Hypothalamus (tissue), 51 donors: ENCODE measurements at regions not wholly inside any gene's neighbourhood (a gene's known extent, or its start where the extent isn't known, plus 50 kb on each side); places are given as distances from the start of the nearest gene placed in this dataset.
"Not testable (repeated sequence)": the region's sequence is repeated elsewhere in the genome, so short reads cannot be mapped to it uniquely, and the experiment has no call there.

Source experiments
- DNase-seq, 51 donors: peaks; one replicate each; lab custom pipeline; 2025; lab: John Stamatoyannopoulos, UW

DNA sequence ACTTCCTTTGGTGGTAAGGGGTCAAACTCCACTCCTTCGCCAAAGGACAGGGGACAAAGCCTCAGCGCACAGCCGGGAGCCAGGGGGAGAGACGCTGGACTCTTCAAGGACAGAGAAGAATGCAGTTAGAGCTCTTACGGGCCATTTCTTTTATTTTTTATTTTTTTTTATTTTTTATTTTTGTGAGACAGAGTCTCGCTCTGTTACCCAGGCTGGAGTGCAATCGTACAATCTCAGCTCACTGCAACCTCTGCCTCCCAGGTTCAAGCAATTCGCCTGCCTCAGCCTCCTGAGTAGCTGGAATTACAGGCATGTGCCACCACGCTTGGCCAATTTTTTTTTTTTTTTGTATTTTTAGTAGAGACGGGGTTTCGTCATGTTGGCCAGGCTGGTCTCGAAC, 93.2 kb upstream of the RPH3AL start, which contains the start of gene RFLNB:
Gene RFLNB (minus strand): TSS at position 101 of the 400 bp plus-strand sequence.
- not testable (repeated sequence) for DNase-seq

DNA sequence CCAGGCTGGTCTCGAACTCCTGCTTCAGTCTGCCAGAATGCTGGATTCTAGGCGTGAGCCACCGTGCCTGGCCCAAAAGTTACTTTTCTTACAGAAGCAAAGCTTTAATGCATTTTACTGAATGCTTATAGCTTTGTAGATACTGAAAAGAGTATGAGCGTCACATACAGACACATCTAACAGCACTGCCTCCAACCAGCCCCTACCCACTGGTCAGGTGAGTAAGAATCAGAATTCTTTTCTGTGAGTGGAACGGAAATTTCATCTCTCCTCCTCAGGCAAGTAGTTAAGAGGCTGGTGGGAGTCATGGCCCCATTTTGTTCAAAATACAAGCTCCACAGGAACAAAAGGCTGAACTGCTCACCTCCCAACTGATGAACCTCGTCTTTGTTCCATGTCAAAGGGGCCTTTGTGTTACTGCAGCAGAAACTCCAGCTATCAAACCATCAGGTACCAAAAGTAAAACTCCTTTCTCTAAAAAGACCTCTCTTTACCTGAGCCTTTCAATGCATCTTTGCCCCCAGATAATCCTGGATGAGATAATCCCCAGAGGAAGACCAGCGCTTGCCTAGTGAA, 92.4 kb upstream of the RPH3AL start:
- DNase-seq: no peak

DNA sequence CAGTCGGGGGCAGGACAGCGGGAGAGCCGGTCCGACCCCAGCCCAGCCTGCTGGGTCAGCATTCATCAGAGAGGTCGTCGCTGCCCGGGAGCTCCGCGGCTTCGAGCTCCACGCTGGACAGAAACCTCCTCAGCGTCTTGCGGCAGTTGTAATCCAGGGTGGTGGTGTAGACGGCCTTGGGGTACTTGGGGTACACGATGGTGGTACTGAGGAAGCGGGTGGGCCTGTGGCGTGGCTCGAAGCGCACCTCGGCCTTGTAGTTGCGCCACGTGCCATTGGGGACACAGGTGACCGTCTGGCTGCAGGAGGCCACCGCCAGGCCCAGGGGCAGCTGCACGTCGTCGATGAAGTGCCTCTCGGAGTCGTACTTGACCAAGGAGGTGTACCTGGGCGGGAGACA, 90.5 kb upstream of the RPH3AL start:
- no peak for DNase-seq

DNA sequence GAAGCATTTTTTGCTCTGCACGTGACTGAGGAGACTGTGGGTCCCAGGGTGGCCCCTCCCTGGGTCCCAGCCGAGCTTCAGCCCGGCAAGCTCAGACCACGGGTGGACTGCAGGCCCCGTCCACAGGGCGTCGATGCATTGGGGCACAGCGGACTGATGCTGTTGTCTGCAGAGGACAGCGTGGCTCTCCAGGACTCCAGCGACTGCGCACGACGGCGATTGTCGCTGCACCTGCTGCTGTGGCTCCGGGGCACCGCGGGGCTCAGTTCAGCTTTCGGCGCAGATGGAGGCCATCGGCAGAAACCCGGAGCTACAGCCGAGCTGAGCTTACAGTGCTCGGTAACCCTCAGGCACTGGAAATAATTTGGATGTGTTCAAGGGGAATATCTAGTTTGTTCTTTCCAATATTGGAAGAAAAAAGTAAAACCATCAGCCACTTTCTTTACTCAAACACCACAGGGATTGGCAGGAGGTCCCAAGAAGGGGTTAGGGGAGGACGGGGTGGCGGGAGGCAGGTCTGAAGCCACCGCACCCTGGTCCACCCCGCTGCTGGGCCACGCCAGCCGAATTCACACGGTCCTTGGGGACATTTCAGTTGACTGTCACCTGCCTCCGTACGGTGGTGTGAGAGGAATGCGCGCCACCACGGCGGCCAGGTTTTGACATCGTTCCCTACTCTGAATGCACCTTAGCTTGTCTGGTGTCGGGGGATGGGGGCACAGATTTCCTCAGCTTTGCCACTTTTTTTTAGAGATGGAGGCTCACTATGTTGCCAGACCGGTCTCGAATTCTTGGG, 88.7 kb upstream of the RPH3AL start:
- no peak for DNase-seq

DNA sequence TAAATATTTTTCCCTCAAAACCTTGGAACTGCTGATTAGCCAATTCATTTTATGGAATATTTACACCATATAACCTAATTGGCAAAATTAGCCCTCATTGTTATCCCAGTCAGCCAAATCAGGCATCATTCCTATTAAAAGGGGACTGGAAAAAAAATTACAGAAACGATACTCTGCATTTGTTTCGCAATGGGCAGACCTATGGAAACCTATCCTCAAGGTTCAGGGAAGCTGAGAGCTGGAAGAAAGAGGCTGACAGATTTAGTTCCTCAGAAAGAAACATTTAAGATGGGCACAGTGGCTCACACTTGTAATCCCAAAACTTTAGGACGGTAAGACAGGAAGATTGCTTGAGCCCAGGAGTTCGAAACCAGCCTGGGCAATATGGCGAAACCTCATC, 85.6 kb upstream of the RPH3AL start:
- no peak for DNase-seq

DNA sequence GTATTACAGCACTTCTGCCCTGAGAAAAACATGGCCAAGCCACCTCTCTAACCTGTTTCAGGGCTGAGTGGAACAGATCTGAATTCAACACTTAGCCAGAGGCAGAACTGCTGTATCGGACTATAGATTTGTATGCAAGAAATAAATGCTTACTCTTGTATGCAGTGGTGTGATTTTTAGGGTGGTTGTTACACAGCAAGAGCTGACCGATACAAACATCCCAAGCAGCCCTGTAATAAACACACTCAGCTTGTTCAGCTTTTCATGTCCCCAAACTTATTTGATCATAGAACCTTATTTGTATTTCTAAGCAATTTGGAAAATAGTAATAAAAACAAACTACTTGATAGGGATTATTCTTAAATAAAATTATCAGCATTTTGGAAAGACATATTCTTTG, 84.9 kb upstream of the RPH3AL start:
- DNase-seq: no peak

DNA sequence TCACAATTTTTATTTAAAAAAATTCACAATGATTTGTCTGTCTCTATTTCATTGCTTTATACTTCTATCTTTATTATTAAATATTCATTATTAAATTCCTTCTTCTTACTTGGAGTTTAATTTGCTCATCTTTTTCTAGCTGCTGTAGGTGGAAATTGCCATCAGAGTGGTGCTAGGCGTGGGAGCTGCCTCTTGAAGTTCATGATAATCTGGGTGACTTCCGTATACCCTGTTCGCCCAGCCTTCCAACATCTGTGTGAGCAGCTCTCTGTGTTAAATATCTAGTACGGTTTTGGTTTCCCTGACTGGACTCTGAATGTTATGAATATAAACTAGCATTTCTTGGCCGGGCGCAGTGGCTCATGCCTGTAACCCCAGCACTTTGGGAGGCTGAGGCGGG, 84.0 kb upstream of the RPH3AL start:
- DNase-seq: no peak

DNA sequence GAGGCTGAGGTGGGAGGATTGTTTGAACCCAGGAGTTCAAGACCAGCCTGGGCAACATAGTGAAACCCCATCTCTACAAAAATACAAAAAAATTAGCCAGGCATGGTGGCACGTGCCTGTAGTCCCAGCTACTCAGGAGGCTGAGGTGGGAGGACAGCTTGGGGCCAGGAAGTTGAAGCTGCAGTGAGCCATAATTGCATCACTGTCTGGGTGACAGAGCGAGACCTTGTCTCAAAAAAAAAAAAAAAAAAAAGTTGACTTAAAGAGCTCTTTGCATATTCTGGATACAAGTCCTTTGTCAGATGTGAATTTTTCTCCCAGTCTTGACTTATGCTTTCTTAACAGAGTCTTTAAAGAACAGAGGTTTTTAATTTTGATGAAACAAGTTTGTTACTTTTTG, 79.9 kb upstream of the RPH3AL start:
- not testable (repeated sequence) for DNase-seq

DNA sequence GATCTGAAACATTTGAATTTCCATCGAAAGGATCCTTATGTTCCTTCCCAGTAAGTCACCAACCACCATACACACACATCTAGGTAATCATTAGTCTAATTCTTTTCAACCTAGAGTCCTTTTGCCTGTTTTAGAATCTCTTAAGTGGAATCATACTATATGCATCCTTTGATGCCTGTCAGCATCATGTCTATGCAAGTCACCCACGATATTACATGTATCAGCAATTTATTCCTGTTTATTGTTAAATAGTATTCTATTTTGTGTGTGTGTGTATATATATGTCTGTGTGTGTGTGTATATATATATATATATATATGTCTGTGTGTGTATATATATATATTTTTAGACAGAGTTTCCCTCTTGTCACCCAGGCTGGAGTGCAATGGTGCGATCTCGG, 78.9 kb upstream of the RPH3AL start:
- no peak for DNase-seq

DNA sequence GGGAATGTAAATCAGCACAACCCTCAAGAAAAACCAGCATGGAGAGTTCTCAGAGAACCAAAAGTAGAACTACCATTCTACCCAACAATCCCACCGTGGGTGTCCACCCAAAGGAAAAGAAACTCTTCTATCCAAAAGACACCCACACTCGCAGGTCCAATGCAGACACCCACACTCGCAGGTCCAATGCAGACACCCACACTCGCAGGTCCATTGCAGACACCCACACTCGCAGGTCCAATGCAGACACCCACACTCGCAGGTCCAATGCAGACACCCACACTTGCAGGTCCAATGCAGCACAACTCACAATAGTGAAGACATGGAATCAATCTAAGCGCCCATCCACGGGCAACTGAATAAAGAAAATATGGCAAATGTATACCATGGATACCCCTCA, 77.0 kb upstream of the RPH3AL start:
- no peak for DNase-seq

DNA sequence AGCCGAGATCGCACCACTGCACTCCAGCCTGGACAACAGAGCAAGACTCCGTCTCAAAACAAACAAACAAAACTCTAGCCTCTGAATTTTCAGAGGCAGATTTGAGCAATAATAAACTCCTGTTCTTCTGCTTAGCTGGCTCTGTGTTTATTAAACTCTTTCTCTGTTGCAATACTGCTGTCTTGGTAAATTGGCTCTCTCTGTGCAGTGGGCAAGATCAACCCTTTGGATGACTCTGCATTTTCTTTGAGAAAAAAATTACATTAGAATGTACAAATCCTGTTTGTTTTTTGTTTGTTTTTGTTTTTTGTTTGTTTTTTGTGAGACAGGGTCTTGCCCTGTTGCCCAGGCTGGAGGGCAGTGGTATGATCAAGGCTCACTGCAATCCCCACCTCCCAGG, 75.8 kb upstream of the RPH3AL start:
- no peak for DNase-seq

DNA sequence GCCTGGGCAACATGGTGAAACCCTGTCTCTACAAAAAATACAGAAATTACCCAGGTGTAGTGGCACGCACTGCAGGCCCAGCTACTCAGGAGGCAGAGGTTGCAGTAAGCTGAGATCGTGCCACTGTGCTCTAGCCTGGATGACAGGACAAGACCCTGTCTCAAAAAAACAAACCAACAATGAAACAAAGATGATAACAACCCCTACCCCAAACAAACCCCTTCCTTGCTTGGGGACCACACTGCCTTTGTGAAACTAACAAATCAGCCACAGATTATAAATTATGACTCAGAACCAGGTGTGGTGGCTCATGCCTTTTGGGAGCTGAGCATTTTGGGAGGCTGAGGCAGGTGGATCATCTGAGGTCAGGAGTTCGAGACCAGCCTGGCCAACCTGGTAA, 75.3 kb upstream of the RPH3AL start:
- DNase-seq: no peak

DNA sequence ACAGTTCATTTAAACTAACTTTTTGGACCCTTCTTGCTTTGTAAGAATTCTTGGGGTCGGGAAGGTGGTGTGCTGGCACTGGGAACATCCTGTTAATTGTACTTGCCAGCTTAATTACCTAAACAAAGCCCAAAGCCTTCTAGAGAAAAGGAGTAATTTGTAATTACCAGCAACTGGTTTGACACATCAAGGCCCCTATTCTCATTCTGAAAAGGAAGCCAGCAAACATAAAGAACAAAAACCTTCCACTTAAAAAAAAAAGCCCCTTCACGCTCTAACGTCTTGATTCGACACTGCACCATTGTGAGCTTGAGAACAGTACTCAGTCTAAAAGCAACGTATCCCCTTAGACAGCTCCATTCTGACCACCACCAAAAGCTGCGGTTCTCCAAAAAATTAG, 74.7 kb upstream of the RPH3AL start:
- DNase-seq: no peak

DNA sequence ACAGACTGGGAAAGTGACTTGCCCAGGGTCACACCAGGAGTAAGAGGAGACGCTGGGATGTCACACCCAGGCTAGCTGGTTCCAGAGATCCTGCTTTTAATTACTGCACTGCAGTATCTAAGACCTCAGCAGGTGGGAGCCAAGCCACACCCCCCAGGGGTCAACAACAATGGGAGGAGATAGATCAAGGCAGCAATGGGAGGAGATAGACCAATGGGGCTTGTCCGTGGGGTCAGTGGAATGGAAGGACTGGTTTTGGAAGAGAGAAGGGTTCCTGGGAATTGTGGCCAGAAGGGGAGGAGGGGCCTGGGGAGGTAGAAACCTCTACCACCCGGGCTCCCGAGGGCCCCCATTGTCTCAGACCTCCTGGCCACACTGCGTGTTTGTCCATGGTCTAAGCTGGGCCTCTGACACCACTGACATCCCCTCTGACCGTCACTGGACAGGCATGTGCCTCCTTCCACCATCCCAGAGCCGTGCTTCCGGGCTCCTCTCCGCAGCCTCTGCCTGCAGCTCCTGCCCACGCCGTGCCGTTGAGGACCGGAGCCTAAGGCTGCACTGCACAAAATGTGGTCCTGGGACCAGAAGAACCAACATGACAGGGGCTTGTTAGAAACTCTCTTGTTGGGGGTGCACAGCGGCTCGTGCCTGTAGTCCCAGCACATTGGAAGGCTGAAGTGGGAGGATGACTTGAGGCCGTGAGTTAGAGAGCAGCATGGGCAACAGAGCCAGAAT, 69.8 kb upstream of the RPH3AL start:
- DNase-seq: no peak

DNA sequence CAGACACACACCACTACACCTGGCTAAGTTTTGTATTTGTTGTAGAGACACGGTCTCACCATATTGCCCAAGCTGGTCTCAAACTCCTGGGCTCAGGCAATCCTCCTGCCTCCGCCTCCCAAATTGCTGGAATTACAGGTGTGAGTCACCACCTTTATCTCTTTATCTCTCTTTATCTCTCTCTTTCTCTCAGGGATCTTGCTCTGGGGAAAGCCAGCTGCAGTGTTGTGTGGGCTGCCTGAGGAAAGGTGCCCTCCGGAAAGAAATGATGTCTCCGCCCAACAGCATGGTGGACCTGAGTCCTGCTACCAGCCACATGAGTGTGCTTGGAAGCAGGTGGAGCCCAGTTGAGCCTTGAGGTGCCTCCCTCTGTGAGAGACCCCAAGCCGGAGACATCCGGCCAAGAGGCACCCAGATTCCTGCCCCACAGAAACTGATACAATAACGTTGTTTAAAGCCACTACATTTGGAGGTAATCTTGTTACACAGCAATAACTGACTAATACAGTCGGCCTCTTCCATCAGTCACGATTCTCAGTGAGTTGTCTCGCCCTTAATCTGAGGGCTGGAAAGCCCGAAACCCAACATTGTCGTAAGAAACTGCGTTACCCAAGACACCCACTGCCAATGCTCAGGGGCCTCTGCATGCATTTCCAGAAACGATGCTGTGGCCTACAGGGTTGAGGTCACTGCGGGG, 68.0 kb upstream of the RPH3AL start:
- DNase-seq: no peak

DNA sequence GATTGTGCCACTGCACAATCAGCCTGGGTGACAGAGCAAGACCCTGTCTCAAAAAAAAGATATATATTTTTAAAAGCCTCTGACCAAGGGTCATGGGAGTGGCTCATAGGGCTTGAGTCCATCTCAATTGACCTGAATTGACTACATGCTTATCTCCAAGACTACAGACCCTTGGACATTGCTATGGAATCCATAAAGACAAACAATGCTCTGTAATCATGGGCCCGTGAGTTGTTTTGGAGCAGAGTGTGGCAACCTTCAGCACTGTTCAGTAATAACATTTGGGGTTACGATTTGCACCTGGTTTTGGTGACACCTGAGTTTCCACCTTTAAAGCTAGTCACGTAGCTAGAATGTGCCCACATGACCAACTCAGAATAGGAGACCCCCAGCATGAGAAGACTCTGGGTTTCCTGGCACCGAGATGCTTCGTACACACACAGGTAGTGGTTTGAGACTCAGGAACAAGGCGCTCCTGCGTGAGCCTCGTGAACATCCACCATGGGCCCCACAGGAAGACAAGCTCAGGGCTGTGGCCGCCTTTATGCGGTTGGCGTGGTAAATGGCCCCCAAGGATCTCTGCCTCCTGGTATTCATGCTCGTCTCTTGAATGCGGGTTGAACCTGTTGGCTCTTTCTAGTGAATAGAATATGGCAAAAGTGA, 66.6 kb upstream of the RPH3AL start:
- no peak for DNase-seq

DNA sequence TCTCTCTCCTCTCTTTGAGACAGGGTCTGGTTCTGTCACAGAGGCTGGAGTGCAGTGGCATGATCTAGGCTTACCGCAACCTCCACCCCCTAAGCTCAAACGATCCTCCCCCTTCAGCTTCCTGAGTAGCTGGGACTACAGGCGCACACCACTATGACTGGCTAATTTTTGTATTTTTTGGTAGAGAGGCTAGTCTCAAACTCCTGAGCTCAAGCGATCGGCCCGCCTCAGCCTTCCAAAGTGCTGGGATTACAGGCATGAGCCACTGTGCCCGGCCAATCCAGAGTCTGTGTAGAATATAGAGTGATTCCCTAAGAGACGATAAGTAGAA, 65.8 kb upstream of the RPH3AL start:
- no peak for DNase-seq

DNA sequence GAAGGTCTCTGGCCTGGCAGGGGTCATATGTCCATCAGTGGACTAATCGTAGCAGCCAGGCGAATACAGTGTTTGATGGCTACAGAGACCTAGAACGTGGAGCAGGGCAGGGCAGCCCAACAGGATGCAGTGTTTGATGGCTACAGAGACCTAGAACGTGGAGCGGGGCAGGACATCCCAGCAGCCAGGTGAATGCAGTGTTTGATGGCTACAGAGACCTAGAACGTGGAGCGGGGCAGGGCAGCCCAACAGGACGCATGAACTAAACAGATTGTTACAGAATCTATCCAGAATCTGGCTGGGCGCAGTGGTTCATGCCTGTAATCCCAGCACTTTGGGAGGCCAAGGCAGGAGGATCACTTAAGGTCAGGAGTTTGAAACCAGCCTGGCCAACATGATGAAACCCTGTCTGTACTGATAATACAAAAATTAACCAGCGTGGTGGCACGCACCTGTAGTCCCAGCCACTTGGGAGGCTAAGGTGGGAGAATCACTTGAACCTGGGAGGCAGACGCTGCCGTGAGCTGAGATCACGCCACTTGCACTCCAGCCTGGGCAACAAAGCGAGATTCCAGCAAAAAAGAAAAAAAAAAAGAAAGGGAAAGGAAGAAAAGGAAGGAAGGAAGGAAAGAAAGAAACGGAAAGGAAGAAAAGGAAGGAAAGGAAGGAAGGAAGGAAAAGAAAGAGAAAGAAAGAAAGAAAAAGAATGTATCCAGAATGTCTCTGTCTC, 65.2 kb upstream of the RPH3AL start:
- no peak for DNase-seq

DNA sequence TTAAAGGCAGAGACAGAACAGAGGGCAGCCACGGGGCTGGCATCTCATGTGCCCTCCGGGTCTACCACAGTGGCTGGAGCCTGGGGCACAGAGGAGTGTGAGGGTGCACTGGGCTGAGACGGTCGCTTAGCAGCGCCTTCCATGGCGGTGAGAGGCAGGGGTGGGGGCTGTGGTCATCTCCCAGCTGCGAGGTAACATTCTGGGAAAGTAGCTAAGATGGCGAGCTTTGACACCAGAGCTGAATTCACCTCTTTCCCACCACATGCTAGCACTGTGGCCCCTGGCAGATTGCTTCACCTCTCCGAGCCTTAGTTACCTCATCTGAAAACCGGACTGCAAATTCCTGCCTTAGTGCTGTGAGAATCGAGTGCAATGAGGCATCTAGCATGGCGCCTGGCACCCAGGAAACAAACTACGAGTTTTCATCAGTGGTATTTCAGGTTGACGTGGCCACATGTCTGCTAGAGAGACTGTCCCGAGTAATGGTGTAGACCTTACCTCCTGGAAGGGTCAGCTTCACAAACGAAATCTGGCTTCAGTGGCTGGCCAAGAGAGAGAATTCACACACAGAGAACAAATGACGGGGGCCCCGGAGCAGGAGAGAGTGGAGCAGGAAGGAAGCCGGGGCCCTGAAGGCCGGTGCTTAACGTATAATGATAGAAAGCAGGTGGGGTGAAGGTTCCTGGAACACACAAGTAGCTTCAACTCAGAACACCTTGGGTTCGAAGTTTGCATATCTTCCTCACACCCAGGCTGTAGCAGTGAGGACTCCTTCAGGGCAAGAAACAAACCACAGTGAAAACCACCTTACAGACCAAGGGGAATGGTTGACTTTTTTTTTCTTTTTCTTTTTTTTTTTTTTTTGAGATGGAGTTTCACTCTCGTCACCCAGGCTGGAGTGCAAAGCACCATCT, 63.9 kb upstream of the RPH3AL start:
- no peak for DNase-seq
